ENCODE measurements at regions not wholly inside any gene's neighbourhood (a gene's known extent, or its start where the extent isn't known, plus 50 kb on each side); places are given as distances from the start of the nearest gene placed in this dataset.

GRCh38 chr12:34350092-34351041, 328.1 kb downstream of the ALG10 start:
- TF ChIP-seq, protein P1, sequence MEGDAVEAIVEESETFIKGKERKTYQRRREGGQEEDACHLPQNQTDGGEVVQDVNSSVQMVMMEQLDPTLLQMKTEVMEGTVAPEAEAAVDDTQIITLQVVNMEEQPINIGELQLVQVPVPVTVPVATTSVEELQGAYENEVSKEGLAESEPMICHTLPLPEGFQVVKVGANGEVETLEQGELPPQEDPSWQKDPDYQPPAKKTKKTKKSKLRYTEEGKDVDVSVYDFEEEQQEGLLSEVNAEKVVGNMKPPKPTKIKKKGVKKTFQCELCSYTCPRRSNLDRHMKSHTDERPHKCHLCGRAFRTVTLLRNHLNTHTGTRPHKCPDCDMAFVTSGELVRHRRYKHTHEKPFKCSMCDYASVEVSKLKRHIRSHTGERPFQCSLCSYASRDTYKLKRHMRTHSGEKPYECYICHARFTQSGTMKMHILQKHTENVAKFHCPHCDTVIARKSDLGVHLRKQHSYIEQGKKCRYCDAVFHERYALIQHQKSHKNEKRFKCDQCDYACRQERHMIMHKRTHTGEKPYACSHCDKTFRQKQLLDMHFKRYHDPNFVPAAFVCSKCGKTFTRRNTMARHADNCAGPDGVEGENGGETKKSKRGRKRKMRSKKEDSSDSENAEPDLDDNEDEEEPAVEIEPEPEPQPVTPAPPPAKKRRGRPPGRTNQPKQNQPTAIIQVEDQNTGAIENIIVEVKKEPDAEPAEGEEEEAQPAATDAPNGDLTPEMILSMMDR (IDR thresholded peaks at IDR 0.05) = no peak
- TF ChIP-seq POLR2AphosphoS5 (IDR thresholded peaks at IDR 0.05) (no peak), EP300 (IDR thresholded peaks at IDR 0.05; ENCODE audit: low read depth) (no peak), POLR2A (IDR thresholded peaks at IDR 0.05) (no peak)
